GM19467 (cell line): ENCODE measurements at regions not wholly inside any gene's neighbourhood (a gene's known extent, or its start where the extent isn't known, plus 50 kb on each side); places are given as distances from the start of the nearest gene placed in this dataset.

Experiments
- ATAC-seq: cut with Tn5 transposase; IDR thresholded peaks from one replicate; pipeline ENCODE4 v1.9.1; 2021; ENCODE audit warnings: mild to moderate bottlenecking, moderate library complexity; ENCODE audit not compliant: unreplicated experiment

DNA sequence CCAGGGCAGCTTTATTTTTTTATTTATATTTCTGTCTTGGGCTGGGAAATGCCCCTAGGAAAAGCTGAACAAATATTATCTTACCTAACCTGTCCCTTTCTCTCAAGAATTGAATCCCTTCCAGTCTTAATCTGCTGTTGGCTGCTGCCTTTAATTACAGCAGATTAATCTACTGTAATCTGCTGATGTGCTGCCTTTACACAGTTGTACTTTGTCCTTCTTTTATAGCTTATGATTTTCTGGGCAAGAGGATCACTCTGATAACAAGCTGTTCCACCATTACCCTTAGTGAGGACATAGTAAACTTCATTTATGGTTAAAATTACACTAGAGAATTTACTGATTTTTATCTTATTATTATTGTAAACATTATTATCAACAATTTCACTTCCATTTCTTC is 234.5 kb upstream of the MAN1A1 start:
- ATAC-seq, result no peak

DNA sequence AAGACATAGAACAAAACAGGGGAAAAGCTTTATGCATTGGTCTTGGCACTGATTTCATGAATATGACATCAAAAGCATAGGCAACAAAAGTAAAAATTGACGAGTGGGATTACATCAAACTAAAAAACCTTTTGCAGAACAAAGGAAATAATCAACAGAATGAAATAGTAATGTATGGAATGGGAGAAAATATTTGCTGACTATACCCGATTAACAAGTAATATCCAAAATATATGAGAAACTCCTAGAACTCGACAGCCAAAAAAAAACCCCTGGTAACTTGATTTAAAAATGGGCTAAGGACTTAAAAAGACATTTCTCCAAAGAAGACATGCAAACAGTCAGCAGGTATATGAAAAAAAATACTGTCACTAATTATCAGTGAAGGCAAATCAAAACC is 231.7 kb upstream of the MAN1A1 start:
- no peak for ATAC-seq

DNA sequence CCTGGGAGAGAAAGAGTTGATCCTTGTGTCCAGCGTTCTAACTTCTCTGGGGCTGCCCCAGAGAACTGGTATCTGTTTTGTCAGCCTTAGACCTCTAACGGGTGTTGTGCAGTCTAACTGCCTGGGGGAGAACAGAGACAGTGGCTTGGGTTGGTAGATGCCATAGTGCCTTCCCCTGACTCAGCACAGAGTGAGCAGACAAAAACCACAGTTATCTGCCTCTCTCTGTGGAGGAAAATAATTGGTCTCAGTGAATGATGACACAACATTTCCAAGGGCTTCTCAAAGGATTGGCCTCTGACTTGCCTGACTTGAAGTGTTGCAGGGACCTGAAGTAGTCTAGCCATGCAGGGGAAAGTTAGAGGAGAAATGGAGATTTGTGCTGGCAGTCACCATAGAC is 226.2 kb upstream of the MAN1A1 start:
- no peak for ATAC-seq

DNA sequence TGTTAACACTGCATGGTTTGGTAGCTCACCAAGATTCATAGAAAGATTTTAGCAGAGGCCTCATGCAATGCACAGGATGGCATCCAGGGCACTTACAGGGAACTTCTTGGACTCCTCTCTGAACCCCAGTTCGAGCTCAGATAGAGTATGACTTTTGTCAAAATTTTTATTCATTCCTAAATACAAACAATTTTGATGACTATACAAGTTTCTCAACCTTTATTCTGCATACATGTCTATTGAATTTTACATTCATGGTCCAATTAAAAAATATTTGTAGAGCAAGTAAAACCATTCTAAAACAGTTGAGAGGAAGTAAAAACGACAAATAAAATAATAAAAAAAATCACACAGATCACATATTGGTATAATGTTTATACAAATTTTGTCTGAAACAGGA is 219.0 kb upstream of the MAN1A1 start:
- no peak for ATAC-seq

DNA sequence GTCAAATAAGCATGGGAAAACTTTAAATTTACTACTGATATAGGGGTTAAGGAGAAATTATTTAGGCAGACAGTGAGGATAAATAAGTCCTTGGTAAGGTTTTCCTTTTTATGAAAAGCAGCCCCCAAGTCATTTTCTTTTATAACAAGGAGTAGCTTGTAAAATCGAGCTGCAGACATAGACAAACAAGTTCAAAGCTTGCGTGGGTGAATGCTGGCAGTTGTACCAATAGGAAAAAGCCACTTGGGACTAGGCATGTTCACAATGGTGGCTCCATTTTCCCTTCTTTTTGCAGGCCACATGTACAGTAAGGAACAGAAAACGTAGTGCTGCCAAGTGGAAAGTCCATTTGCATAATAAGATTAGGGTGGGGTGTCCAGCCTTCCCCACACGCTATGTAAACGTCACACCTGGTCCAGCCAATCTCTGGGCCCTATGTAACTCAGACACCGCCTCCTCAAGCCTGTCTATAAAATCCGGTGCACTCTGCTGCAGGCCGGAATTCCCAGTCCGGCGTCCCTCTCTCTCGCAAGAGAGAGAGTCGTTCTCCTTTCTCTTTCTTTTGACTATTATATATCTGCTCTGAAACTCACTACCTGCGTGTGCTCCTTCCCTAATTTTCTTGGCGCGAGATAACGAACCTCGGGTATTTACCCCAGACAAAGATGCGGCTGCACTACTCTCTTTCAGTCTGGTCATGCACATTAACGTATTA is 217.1 kb upstream of the MAN1A1 start:
- ATAC-seq, result no peak

DNA sequence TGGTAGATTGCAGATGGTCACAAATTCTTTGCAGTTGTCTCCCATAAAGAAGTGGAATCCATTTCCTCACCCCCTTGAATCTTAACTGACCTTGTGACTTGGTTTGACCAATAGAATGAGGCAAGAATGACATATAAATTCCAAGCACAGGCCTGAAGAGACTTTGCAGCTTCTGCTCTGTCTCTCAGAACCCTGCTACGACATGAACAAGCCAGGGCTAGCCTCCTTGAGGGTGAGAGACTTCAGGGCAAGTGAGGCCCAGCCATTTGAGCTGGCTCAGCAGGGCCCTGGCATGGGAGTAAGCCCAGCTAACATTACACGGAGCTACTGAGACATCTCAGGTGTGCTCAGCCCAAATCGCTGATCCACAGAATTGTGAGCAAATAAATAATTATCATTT is 216.3 kb upstream of the MAN1A1 start:
- ATAC-seq, result no peak

GRCh38 chr6:119562168-119562567 is 212.6 kb upstream of the MAN1A1 start:
- no peak for ATAC-seq

- no peak for ATAC-seq
Observed at GRCh38 chr6:119559586-119559985, 210.0 kb upstream of the MAN1A1 start.

DNA sequence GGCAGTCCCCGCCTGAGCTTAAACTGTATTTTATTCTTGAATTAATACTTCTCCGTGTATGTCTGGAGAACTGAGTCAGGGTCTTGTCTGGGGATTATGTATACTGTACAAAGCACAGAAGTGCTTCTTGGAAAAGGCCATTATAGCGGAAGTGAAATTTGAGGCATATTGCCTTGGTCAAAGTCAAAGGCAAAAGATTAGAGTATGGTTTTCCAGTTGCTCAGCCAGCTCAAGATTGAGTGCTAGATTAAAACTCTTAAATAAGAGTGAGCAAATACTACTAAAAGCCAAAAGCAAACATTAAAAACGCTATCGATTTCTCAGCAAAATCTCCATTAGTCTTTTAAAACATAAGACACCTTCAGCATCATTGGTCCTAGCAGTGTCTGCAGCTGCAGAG is 207.7 kb upstream of the MAN1A1 start:
- no peak for ATAC-seq

DNA sequence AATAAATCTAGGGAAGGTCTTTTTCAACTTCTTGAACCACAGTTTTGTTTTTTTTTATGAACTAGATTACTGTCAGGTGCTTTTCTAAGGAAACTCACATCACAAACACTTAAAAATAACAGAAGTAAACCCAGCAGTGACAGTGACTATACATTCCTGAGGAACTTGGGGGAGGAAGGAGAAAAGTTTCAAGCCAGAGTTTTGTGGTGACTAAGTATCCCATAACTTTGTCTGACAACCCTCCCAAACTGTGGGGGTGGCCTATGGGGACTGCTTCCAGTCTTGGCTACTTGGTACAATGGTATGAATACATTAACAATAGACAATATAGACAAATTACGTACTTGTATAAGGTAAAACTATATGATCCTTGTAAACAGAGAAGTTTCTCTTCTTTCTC is 202.5 kb upstream of the MAN1A1 start:
- ATAC-seq, result no peak

GRCh38 chr6:119547024-119547423 is 197.5 kb upstream of the MAN1A1 start:
- ATAC-seq, result no peak

- ATAC-seq, result no peak
Observed at GRCh38 chr6:119545245-119545644, 195.7 kb upstream of the MAN1A1 start.

DNA sequence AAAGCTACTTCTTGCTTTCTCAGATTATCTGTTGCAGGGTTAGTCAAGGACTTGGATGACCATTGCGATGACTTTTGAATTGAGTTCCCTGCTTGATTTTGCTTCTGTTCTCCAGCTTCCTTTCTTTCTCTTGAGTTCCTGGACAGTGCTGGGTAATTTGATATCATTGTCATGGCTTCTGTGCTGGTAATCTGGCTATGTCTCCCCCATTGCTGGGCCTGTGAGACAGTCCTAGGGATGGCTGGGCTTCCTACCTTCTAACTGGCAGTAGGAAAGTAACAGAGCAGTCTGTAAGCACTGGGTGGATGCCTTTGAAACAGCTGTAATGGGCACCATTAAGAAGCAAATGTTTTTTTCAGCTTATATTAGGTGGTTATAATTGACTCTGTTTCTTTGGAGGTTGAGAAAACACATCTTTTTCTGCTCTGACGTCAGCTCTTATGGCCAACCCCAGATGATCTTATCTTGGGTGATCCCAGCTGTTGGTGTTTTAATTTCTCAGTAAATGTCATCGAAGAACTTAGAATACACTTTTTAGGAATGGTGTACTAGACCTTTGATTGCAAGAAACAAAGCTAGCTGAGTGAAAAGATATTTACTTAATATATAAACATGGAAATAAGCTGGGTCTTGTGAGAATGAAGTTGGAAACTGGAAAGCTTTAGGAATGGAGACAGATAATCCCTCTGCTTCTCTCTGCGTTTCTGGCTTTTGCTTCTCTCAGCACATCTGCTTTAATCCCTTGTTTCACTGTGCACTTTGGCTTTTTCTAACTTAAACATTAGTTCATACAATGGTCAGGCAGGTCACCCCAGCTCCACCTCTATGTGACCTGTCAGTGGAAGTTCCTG is 195.0 kb upstream of the MAN1A1 start:
- ATAC-seq, result no peak

GRCh38 chr6:119543332-119543731 is 193.8 kb upstream of the MAN1A1 start:
- no peak for ATAC-seq

DNA sequence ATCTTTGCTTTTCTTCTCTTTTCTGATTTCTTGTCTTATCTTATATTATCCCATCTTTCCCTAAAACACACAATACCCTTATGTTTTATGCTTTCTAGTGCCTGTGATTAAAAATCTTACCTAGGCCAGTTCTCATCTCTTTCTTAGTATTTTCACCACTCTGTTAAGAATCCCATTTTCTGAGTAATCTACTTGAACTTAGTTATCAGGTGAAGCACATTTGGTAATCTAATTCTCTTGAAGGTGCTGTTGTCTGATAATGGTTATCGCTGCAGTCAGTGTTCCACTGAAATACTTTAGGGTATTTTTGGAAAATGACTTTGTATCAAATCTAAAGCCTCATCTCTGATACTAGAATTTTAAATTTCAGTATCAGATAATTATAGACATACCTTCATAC is 192.5 kb upstream of the MAN1A1 start:
- ATAC-seq, result no peak

DNA sequence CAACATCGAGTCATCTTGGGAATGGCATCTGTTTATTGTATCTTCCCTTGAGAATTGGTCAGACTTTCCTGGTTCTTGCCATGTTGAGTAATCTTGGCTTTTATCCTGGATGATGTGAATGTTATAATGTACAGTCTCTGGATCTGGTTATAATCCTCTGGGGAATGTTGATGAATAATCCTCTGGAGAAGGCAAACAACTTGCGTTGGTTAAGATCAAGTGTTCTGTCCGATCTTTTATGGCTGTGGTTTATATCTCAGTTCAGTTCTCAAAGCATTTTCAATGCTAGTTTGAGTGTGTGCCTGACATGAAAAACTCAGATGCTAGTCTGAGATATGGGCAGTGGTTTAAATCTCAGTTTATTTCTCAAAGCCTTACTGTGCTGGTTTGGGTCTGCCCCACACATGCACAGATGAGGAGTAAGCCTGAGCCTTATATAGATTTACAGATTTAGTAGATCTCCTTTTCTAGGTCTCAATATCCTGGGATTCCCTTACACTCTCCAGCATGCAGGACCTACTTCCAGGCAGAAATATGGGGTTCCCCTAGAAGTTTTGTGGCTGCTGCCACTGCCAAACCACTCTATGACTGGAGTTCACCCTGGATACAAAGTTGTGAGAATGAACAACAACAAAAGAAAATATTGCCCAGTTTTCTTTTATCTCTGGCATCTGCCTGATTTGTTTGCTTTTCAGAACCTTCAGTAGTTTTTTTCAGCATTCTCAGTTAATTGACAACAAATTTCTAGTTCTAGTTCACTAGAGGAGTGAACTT is 191.8 kb upstream of the MAN1A1 start:
- ATAC-seq, result no peak

GRCh38 chr6:119540417-119540816 is 190.9 kb upstream of the MAN1A1 start:
- no peak for ATAC-seq

GRCh38 chr6:119539066-119539746 is 189.6 kb upstream of the MAN1A1 start:
- ATAC-seq, result no peak

GRCh38 chr6:119536666-119537065 is 187.1 kb upstream of the MAN1A1 start:
- no peak for ATAC-seq

- no peak for ATAC-seq
Observed at GRCh38 chr6:119535332-119535731, 185.8 kb upstream of the MAN1A1 start.
